Endothelial cell of umbilical vein (primary cell): ENCODE measurements at regions not wholly inside any gene's neighbourhood (a gene's known extent, or its start where the extent isn't known, plus 50 kb on each side); places are given as distances from the start of the nearest gene placed in this dataset.

Source experiments
- BruUV-seq: library from RNA; stranded (reverse); fragments of 400-500 nt; replicated peaks from 2 replicates; lab custom pipeline; 2021; lab: Mats Ljungman, UMichigan
- CTCF ChIA-PET: fragments of 300-600, 350-600 bp; sonication (Branson Sonifier 250); formaldehyde crosslinking; loops from one replicate; lab custom pipeline; 2021; ENCODE audit warnings: antibody characterized with exemption, inconsistent platforms; lab: Charles Lee
- POLR2A ChIA-PET: fragments of 300-600, 350-600 bp; sonication (Branson Sonifier 250); formaldehyde crosslinking; loops from one replicate; lab custom pipeline; 2021; ENCODE audit warnings: antibody characterized with exemption, inconsistent platforms; lab: Charles Lee
- DNase-seq: peaks from one replicate; pipeline ENCODE4 v3.0.0-alpha.2; 2011; ENCODE audit warnings: low read depth, low spot score
- FAIRE-seq: peaks from 2 replicates; lab custom pipeline; 2011; peaks lifted over from hg19 to GRCh38; lab: Jason Lieb, UNC
- H2AFZ ChIP-seq: 2 replicates; pipeline ENCODE4 v1.6.0; 2012; ENCODE audit warnings: low read depth, low read length, control low read depth, inconsistent platforms
- H3K27ac ChIP-seq: 2 replicates; pipeline ENCODE4 v1.5.1; 2011; ENCODE audit warnings: low read depth, mild to moderate bottlenecking, control low read depth, low read length, moderate library complexity; ENCODE audit not compliant: insufficient read depth
- H3K27me3 ChIP-seq, 2 experiments: 2 replicates each; pipeline versions ENCODE4 v1.6.0 to v1.6.1; 2011; ENCODE audit warnings: low read length in 2 of 2, mixed read lengths in 1 of 2; ENCODE audit not compliant: control insufficient read depth in 2 of 2, insufficient read depth in 2 of 2
- H3K36me3 ChIP-seq, 2 experiments: 2 replicates in 1 of 2; 3 replicates in 1 of 2; pipeline ENCODE4 v1.5.1; 2011; ENCODE audit warnings: low read length in 2 of 2, mild to moderate bottlenecking in 1 of 2, moderate library complexity in 1 of 2; ENCODE audit not compliant: control insufficient read depth in 2 of 2, insufficient read depth in 2 of 2; ENCODE audit errors: extremely low read depth in 1 of 2
- H3K4me1 ChIP-seq: 3 replicates; pipeline ENCODE4 v1.5.1; 2011; ENCODE audit warnings: mild to moderate bottlenecking, low read length; ENCODE audit not compliant: control insufficient read depth, insufficient read depth; ENCODE audit errors: extremely low read depth
- H3K4me2 ChIP-seq: 2 replicates; pipeline ENCODE4 v1.6.1; 2011; ENCODE audit warnings: low read length, control low read depth, mixed read lengths; ENCODE audit not compliant: insufficient read depth
- H3K4me3 ChIP-seq, 3 experiments: fragments of 200-600 bp in 1 of 3; sonication (generic), shearing (Covaris generic) in 1 of 3; replicated peaks in 1 of 3; 2 replicates each; pipeline ENCODE4 v1.5.1; 2011 to 2016; ENCODE audit warnings: control low read depth in 3 of 3, low read length in 3 of 3, mild to moderate bottlenecking in 2 of 3, inconsistent platforms in 1 of 3, low read depth in 1 of 3, moderate library complexity in 1 of 3; ENCODE audit not compliant: insufficient read depth in 1 of 3
- H3K79me2 ChIP-seq: 2 replicates; pipeline ENCODE4 v1.6.0; 2012; ENCODE audit warnings: low read length, inconsistent platforms; ENCODE audit not compliant: control insufficient read depth, insufficient read depth
- H3K9ac ChIP-seq: replicated peaks from 2 replicates; pipeline ENCODE3; 2011; ENCODE audit warnings: low read length, control low read depth; ENCODE audit not compliant: insufficient read depth; ENCODE audit errors: extremely low read depth
- H3K9me1 ChIP-seq: replicated peaks from 3 replicates; pipeline ENCODE4 v1.6.0; 2011; ENCODE audit warnings: mild to moderate bottlenecking, low read length; ENCODE audit not compliant: control insufficient read depth, insufficient read depth; ENCODE audit errors: extremely low read depth
- H3K9me3 ChIP-seq: replicated peaks from 2 replicates; pipeline ENCODE4 v1.5.1; 2012; ENCODE audit warnings: low read length, inconsistent platforms; ENCODE audit not compliant: control insufficient read depth, insufficient read depth
- H4K20me1 ChIP-seq: replicated peaks from 2 replicates; pipeline ENCODE3; 2011; ENCODE audit warnings: mild to moderate bottlenecking, low read length; ENCODE audit not compliant: control insufficient read depth, insufficient read depth; ENCODE audit errors: extremely low read depth
- CTCF ChIP-seq, 2 donors: IDR thresholded peaks; 1 replicate in 1 of 2; 2 replicates in 1 of 2; pipeline ENCODE4 v1.5.1; 2011; ENCODE audit warnings: low read length in 2 of 2, mild to moderate bottlenecking in 2 of 2, moderate library complexity in 2 of 2, control low read depth in 1 of 2, inconsistent platforms in 1 of 2, low read depth in 1 of 2; ENCODE audit not compliant: insufficient read depth in 1 of 2; ENCODE audit errors: extremely low read depth in 1 of 2
- EZH2 ChIP-seq: IDR thresholded peaks from 2 replicates; pipeline ENCODE4 v1.6.1; 2012; ENCODE audit warnings: borderline replicate concordance, low read depth, mild to moderate bottlenecking, moderate library complexity, low read length, inconsistent platforms; ENCODE audit not compliant: severe bottlenecking
- FOS ChIP-seq: IDR thresholded peaks from 2 replicates; pipeline ENCODE4 v1.6.1; 2011; ENCODE audit warnings: mild to moderate bottlenecking, low read length, moderate library complexity, borderline replicate concordance; ENCODE audit not compliant: insufficient read depth
- GATA2 ChIP-seq: IDR thresholded peaks from 2 replicates; pipeline ENCODE4 v1.7.0; 2011; ENCODE audit warnings: low read depth, mild to moderate bottlenecking, moderate library complexity, mixed read lengths, low read length; ENCODE audit not compliant: insufficient read length, insufficient read depth
- JUN ChIP-seq: IDR thresholded peaks from 2 replicates; pipeline ENCODE4 v1.6.1; 2011; ENCODE audit warnings: borderline replicate concordance, low read depth; ENCODE audit not compliant: insufficient read length, insufficient read depth
- MAX ChIP-seq: IDR thresholded peaks from 2 replicates; pipeline ENCODE4 v1.6.1; 2011; ENCODE audit not compliant: insufficient read depth, insufficient read length
- MYC ChIP-seq: IDR thresholded peaks from one replicate; pipeline ENCODE4 v1.6.1; 2011; ENCODE audit warnings: mild to moderate bottlenecking, low read depth, low read length
- POLR2A ChIP-seq: IDR thresholded peaks from 2 replicates; pipeline ENCODE4 v1.6.1; 2012; ENCODE audit warnings: low read depth, mild to moderate bottlenecking, control low read depth, low read length
- POLR2AphosphoS5 ChIP-seq: IDR thresholded peaks from 2 replicates; pipeline ENCODE4 v1.6.1; 2012; ENCODE audit warnings: low read depth, mild to moderate bottlenecking, control low read depth, low read length, moderate library complexity; ENCODE audit not compliant: insufficient read depth
- dilution Hi-C: fragments of 300-500 bp; cut with MboI; formaldehyde crosslinking; loops from one replicate; pipeline ENCODE4 v1.15.0; 2019; ENCODE audit warnings: low sequenced_read_pairs; ENCODE audit not compliant: extremely low pct_ligation_motif_present
- intact Hi-C: fragments of 100-400 bp; cut with micrococcal nuclease; formaldehyde crosslinking; loops from one replicate; pipeline ENCODE4 v1.10.0; 2022

- no peak overlapping the region for H3K4me3 ChIP-seq
- H3K9me1 ChIP-seq = no peaks in the 10 kb centered on the region
- TF ChIP-seq POLR2AphosphoS5 (no peak), MAX (no peak), EZH2 (no peak), GATA2 (no peak), CTCF (IDR thresholded peaks at IDR 0.05; ENCODE audit: extremely low read depth in 1 of 2, insufficient read depth in 1 of 2, low read depth in 1 of 2, low read length in 2 of 2) (no peak), JUN (no peak), POLR2A (no peak), MYC (no peak), FOS (no peak)
- no peaks in the 10 kb centered on the region for H3K79me2 ChIP-seq
- H3K4me1 ChIP-seq = peaks cover 25% of the 10 kb centered on the region
- no peaks in the 10 kb centered on the region for H3K36me3 ChIP-seq
- intact Hi-C loops = no loop called here
- dilution Hi-C loops = no loop called here
- H3K27me3 ChIP-seq = peaks cover 0 to 3% of the 10 kb centered on the region in 2 experiments
- H3K4me2 ChIP-seq = no peak overlapping the region
- no peak overlapping the region for H3K27ac ChIP-seq
- DNase-seq = no peak
- no peaks in the 10 kb centered on the region for H3K9me3 ChIP-seq
- no peak overlapping the region for H3K9ac ChIP-seq
- no peak overlapping the region for H2AFZ ChIP-seq
- no TSS peak for BruUV-seq
- FAIRE-seq = no peak
- ChIA-PET POLR2A (no interaction called here), CTCF (interaction anchor here (0.9 kb wide), 1 partner anchor 25 kb away, joined by 4 read pairs; no protein-coding TSS in a partner anchor)
- no peaks in the 10 kb centered on the region for H4K20me1 ChIP-seq
Measured at GRCh38 chr11:116473790-116474346, 298.9 kb downstream of the BUD13 start.
